ENCODE measurements at regions not wholly inside any gene's neighbourhood (a gene's known extent, or its start where the extent isn't known, plus 50 kb on each side); places are given as distances from the start of the nearest gene placed in this dataset.
A peak's percentile ranks its signal among the peaks of the same experiment; 100 is the strongest.

GRCh38 chr7:65475734-65476319 is 102.2 kb downstream of the ZNF92 start (continued):
- no peak for TF ChIP-seq PRDM15 (CRISPR knock-in tag; IDR thresholded peaks at IDR 0.05)
- TF ChIP-seq ZNF614 (CRISPR knock-in tag; IDR thresholded peaks at IDR 0.05; ENCODE audit: borderline replicate concordance): peak; percentile 35; the same call in 1 of the 2 replicates
- no peak for TF ChIP-seq FOSL1 (CRISPR knock-in tag; IDR thresholded peaks at IDR 0.05; ENCODE audit: borderline replicate concordance)
- no peak for TF ChIP-seq ZNF576 (CRISPR knock-in tag; IDR thresholded peaks at IDR 0.05)
- no peak for TF ChIP-seq TRIM24 (CRISPR knock-in tag; IDR thresholded peaks at IDR 0.05)
- peak; percentile 81 for TF ChIP-seq SOX13 (IDR thresholded peaks at IDR 0.05)
- TF ChIP-seq SOX13 (CRISPR knock-in tag; conservative IDR thresholded peaks at IDR 0.05 in 1 of 2, IDR thresholded peaks at IDR 0.05 in 1 of 2): peak in 1 of 2 experiments; percentile 94; a peak in 2 of 4 replicates
- TF ChIP-seq MIXL1 (CRISPR knock-in tag; IDR thresholded peaks at IDR 0.05): peak; percentile 82; the same call in 1 of the 2 replicates
- no peak for TF ChIP-seq ZNF883 (CRISPR knock-in tag; IDR thresholded peaks at IDR 0.05; ENCODE audit: not compliant biosample characterization)
- TF ChIP-seq MAZ (IDR thresholded peaks at IDR 0.05; ENCODE audit: borderline replicate concordance, low read depth, low read length): no peak
- TF ChIP-seq MAZ (CRISPR knock-in tag; IDR thresholded peaks at IDR 0.05; ENCODE audit: low read depth): peak; percentile 57; the same call in 1 of the 2 replicates
- TF ChIP-seq ZNF710 (CRISPR knock-in tag; IDR thresholded peaks at IDR 0.05; ENCODE audit: borderline replicate concordance): peak; percentile 66; the same call in 1 of the 2 replicates
- peak; percentile 79 for TF ChIP-seq HNF4A (CRISPR knock-in tag; IDR thresholded peaks at IDR 0.05)
- peak; percentile 87 for TF ChIP-seq ISL2 (CRISPR knock-in tag; IDR thresholded peaks at IDR 0.05)
- TF ChIP-seq RFXAP (CRISPR knock-in tag; IDR thresholded peaks at IDR 0.05; ENCODE audit: borderline replicate concordance): peak; percentile 61; the same call in 1 of the 2 replicates
- TF ChIP-seq ZNF746 (CRISPR knock-in tag; IDR thresholded peaks at IDR 0.05): peak; percentile 90; the same call in 1 of the 2 replicates
- TF ChIP-seq PAXIP1 (CRISPR knock-in tag; conservative IDR thresholded peaks at IDR 0.05): peak; percentile 92
- TF ChIP-seq DNMT3B (CRISPR knock-in tag; conservative IDR thresholded peaks at IDR 0.05): no peak
- TF ChIP-seq POLR2G (IDR thresholded peaks at IDR 0.05; ENCODE audit: low read depth, low read length): no peak
- TF ChIP-seq NFIC (IDR thresholded peaks at IDR 0.05; ENCODE audit: low read length): peak; percentile 87; the same call in 1 of the 2 replicates
- no peak for TF ChIP-seq ZNF343 (CRISPR knock-in tag; IDR thresholded peaks at IDR 0.05)
